Stimulated activated CD4-positive, alpha-beta T cell treated with anti-CD3 and anti-CD28 coated beads, Interleukin-15, amount 100 ng/mL, for 48 hours (primary cell): ENCODE measurements at regions not wholly inside any gene's neighbourhood (a gene's known extent, or its start where the extent isn't known, plus 50 kb on each side); places are given as distances from the start of the nearest gene placed in this dataset.
"Not testable (repeated sequence)": the region's sequence is repeated elsewhere in the genome, so short reads cannot be mapped to it uniquely, and the experiment has no call there.

Experiments
- DNase-seq, 2 donors: peaks; one replicate each; pipeline ENCODE4 v3.0.0-alpha.2; 2020; ENCODE audit warnings: low read depth in 2 of 2

DNA sequence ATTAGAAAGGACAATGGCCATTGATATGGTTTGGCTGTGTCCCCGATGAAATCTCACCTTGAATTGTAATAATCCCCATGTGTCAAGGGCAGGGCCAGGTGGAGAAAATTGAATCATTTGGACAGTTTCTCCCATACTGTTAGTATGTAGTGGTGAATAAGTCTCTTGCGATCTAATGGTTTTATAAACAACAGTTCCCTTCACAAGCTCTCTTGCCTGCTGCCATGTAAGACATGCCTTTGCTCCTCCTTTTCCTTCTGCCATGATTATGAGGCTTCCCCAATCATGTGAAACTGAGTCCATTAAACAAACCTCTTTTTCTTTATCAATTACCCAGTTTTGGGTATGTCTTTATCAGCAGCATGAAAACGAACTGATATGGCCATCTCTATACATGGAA lies 302.7 kb downstream of the SFMBT2 start:
- no peak for DNase-seq

DNA sequence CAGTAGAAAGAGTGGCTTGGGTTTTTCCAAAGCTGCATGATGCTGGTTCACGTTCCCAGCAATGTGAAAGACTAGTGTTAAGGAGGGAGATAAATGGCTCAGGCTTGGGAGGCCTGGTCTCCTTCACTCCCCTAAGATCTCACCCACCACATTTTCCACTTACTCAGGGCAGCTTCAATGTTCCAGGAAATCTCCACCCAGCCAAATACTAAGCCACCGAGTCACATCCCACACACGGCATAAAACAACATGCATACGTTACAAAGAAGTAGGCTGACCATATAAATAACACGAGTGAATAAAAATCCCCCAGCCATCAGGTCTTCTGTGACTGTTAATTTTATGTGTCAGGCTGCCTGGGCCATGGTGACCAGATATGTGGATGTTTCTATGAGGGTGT lies 303.5 kb downstream of the SFMBT2 start:
- peak in 1 of 2 donors; percentile 3 for DNase-seq

DNA sequence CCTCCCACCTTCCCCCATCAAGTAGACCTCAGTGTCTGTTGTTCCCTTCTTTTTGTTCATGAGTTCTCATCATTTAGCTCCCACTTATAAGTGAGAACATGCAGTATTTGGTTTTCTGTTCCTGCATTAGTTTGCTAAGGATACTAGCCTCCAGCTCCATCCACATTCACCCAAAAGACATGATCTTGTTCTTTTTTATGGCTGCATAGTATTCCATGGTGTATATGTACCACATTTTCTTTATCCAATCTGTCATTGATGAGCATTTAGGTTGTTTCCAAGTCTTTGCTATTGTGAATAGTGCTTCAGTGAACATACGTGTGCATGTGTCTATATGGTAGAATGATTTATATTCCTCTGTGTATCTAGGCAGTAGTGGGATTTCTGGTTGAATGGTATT lies 306.5 kb downstream of the SFMBT2 start:
- DNase-seq, result not testable (repeated sequence)

DNA sequence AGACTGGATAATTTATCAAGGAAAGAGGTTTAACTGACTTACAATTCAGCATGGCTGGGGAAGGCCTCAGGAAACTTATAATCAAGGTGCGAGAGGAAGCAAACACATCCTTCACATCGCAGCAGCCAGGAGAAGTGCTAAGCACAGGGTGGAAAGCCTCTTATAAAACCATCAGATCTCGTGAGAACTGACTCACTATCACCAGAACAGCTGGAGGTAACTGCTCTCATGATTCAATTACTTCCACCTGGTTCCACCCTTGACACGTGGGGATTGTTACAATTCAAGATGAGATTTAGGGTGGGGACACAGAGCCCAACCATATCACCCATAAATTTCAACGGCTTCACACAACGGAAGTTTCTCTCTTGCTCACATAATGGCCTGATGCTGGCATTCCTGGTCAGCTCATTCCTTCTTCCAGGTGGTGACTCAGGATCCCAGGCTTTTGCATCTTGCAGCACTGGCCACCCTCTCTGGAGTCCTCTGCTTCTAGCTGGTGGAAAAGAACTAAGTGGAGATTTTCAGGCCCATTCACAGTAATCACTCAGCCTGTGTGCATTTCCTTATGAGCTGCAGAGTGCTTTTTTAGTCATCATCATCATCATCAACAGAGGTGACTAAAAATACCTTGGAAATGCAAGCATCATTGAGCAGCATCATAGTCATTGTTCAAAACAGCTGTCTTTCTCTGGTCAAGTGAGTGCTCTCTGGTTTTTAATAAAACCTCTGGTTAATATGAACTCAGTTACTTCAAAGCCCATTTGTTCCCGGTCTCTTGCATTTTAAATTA lies 308.1 kb downstream of the SFMBT2 start:
- DNase-seq, result no peak

DNA sequence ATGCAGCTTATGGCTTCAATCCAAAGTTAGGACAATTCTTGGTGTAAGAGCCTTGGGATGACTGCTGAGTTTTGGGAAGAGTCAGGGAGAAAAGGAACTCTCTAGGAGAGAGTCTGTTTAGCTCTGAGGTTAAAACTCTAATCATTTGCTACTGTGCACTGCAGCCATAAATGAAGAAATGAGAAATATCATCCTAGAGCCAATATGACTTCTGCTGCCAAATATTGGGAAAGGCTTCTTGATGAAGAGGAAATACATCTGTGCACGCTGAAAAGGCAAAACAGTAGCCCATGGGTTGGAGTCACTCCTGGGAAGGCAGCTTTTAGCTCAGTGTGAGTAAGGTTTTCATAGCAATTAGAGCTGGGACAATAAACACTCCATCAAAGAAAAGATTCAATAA lies 308.8 kb downstream of the SFMBT2 start:
- DNase-seq, result no peak

DNA sequence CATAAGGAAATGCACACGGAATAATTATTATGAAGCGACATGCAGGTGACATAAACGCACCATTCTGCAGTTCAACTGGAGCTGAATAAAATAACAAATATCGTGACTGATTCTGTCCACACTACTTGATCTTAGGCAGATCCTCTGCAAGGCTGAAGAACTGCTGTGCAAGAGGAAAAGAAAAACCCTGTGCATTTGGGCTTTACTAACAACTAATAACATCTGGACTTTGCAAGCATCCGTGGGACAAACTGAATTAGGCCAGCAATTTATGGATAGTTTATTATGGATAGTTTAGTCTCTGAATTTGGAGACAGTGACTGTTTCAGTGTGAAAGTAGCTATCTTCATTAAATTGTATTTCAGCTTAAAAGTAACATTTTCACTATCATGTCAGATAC lies 309.4 kb downstream of the SFMBT2 start:
- no peak for DNase-seq

DNA sequence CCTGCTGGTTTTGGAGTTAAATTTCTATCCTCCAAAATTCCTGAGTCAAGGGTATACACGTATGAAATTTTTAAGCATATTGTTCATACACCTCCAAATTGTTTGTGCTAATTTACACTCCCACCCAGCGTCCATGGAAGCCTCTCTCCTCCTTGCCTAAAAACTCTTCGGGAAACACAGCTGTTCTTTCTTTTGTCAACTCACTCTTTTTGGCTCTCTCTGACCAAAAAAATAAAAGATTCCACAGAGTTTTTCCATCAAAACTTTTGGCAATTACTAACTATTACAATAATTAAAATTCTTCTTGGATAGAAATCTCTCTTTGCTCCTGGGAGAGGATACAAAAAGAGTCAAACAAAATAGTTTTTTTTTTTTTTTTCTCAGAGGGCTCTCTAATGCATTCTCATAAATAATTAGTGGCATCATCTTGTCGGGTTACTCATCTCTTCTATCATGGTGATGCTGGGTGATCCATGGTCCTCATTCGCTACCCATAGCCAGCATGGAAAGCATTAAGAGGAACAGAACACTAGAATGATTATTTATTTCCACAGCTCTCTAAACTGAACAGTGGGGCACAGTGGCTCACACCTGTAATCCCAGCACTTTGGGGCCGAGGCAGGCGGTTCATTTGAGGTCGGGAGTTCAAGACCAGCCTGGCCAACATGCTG lies 310.7 kb downstream of the SFMBT2 start:
- no peak for DNase-seq

DNA sequence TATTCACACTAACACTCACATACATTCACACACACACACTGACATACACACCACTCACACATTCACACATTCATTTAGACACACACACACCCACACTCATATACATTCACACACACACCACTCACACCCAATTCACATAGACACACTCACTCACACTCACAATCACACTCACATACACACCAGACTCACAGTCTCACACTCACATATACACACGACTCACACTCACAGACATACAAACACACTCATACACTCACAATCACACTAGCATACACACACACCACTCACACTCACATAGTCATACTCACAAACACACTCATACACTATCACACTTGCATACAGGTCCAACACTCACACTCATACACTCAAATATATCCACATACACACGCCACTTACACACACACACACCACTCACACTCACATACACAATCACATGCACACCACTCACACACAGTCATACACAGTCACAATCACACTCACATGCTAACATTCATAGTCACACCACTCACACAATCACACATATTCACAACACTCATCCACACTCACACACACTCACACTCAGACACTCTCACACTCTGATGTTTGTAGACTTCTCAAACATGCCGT lies 312.6 kb downstream of the SFMBT2 start:
- DNase-seq, result no peak

DNA sequence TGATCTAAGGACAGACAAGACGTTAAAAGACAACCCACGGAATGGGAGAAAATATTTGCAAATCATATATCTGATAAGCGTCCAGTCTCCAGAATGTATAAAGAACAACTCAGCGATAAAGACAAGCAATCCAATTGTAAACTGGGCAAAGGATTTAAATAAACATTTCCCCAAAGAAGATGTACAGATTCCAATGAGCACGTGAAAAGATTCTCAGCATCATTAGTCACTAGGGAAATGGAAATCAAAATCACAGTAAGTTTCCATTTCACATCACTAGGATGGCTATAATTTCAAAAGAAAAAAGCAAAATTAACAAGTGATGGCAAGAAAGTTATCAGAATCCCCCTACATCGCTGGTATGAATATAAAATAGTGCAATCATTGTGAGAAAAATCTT lies 316.1 kb downstream of the SFMBT2 start:
- no peak for DNase-seq

DNA sequence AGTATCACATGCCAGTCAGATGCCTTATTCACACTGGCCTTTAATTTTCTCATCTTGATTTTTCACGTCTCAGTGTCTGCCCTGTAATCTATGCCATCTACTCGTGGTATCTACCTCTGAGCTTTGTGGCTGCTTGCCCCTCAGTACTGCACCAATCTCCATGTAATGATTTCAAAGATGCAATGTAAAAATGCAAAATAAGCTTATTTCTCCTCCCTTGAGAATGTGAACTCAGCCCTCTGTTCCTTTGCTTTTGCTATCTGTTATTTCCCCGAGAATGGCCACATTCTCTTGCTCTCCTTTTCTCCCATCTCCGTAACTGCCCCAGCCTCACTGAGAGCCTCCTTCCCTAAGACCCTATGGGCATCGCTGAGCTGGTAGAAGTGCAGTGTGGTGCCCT lies 317.5 kb downstream of the SFMBT2 start:
- DNase-seq, result no peak

DNA sequence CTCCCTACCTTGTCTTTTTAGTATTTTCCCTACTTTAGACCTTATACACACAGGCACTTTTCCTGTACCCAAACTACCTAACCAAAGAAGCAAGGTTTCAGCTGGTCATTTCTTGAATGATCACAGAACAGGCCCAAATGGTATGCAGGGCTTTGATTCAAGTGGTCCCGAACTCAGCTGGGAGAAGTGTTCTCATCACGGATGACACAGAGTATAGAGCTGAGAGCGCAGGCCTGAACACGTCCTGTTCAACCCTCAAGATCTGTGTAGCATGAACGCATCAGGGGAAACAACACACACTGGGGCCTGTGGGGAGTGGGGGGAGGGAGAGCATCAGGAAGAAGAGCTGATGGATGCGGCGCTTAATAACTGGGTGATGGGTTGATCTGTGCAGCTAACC lies 318.2 kb downstream of the SFMBT2 start:
- no peak for DNase-seq

DNA sequence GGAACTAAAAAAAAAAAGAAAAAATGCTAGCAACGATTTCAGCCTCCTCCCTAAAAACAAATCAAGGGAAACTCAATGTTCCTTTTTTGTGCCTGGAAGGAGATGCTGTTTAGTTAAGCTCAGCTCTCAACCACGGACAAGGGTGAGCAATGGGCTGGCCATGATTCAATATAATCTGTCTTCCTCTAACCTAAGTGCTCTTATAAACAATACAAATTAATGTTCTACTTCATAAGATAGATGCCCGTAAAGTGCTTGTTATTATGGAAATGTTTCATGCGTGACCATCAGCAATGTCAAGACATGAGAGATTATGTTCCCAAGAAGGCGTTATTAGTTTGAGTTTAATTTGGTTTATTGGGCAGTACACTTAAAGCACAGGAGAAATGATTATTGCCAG lies 320.3 kb downstream of the SFMBT2 start:
- DNase-seq, result no peak

DNA sequence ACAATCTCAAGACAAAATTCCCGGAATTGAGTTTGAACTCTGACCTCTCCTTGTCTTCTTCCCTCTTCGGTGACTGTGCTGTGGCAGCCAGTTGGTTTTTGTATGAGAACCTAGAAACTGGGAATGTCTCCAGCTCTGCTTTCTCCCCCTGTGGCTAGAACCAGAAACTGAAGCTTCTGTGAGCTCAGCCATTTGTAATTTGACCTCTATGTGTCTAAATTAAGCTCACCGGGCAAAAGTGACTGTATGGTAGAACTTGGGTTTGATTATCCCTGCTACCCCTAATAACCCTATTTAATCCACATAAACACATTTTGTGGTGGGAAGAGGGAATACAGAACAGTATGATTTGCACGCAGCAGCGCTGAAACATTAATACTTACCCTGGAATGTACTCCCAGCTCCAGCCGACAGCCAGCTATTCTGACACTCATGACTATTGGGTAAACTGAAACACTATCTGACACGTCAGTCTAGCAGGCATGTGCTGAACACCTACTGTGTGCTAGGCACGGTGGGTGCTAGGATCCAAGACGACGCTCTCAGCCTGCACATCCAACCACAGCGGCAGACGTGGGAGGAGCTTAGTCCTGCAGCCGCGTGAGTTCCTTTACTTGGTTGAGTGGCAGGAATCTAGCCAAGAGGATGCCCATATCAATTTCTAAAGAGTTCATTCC lies 324.8 kb downstream of the SFMBT2 start:
- DNase-seq, result no peak

DNA sequence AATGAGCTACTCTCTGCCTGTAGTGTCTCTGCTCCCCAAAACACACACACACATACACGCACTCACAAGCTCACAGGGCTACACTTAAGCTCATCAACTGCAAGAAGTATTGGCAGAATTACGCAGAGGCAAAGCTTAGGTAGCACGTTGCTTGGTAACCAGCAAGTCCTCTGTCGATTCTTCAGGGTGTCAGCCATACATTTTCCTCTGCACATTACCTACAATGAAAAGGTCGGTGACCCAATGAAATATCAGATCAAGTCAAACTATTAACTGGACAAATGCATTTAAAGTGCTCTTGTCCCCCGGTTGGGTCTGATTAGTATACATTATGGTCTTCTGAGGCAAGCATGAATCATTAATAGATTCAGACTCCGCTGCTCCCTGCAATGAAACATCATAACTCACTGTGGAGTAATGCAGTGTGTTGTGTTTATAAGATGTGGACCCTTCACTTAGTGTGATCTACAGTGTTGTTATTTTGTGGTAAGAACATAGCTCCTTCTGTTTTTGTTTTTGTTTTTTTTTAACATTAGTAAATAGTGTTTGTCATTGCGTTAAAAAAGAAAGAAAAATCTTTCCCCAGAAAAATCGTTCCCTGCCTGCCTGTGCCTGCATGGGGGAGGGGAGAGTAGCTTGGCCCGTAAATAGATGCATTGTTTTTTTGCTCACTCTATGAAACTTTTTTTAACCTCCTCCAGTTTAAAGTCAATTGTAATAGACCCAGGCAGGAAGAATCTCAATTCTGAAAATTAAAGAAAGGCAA lies 325.5 kb downstream of the SFMBT2 start:
- DNase-seq, result no peak

DNA sequence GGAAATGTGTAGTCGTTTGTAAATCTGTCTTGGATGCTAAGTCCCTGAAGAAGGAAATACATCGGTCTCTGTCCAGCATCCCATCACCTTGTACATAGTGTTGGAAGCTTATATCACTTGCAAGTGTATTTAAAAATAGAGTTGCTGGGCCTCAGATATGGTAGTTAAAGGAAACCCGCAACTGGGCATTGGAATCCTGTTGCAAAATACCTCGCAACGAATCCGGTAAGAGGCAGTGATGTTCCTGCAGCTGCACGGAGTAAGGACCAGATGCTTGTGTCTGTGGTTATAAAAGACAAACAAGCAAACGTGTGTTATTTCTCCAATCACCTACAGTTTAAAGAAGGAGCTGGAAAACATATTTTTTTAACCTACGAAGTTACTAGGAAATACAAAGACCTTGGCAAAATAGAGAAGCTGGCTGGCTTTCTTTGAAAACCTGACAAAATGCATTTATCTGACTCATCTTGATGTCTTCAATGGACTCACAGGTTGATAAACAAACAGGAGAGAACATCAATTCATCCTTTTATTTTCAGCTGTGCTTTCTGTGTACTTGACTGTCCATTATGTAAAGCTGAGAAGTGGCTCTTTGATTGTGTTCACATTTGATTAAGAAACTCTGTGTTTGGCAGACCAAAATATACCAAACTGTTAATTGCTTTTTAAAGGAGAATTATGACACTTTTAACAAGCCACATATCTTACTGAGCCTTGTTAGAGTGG lies 326.4 kb downstream of the SFMBT2 start:
- no peak for DNase-seq

DNA sequence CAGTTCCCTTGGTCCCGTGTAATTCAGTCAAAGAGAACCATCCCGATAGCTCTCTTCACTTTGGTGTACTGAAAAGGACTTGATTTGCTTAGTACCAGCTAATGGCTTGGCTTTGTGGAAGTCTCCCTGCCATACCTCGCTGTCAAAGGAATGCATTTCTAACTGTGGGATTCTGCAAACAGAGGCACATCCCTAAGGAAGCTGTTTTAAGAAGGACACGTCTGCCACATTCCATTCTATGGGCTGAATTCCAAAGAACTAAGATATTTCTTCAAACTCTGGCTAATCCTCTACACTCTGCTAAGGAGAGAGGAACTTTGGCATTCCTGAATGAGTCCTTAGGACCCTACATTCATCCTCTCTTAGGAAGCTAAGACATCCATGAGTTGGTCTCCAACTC lies 327.9 kb downstream of the SFMBT2 start:
- DNase-seq, result no peak

DNA sequence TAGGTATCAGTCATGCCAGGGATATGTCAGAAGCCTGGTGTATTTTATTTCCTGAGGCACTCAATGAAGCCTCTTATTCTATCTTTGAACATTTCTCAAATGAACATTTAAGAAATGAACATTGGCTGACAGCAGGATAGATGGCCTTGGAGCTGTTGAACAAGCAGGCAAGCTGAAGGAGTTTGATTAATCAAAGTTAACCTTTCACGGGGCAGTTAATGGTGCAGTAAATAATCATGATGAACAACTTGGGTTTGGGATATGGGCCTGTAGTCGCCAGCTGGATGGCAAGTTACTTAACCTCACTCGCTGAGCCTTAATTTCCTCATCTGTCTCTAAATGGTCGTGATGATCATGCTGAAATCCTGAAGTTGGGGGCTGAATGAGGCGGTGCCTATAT lies 333.0 kb downstream of the SFMBT2 start:
- no peak for DNase-seq

DNA sequence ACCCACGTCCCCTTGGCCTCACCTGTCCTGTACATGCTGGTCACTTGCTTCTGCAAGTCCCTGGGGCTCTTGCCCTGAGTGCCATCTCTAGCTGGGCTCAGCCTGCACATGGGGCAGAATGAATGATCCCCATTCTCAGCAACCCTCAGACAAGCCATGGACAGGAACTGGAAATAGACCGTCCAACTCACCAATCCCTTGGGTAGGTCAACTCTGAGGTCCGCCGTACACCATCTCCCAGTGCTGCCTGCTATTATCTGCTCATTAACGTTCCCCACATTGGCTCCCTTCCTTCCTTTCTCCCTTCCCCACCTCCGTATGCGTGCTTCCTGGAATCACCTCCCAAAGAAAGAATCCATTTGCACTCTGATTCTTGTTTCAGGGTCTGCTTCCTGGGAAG lies 335.0 kb downstream of the SFMBT2 start:
- DNase-seq, result no peak

DNA sequence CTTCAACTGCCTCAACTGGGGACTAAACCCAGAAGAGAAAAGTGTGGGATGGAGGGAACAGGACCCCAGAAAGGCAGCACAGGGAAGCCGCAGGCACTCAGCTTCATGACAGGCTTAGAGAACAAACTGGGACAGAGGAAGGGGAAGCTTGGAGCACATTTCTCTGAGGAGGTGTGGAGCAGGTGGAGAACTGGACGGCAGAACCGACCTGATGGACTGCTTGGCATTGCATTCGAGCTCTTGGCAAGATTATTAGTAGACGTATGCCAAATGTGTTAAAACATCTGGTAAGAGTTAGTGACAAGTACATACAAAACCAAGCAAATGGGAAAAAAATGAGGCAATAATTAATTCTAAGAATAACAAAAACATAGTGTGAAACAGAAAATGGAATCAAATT lies 335.7 kb downstream of the SFMBT2 start:
- DNase-seq, result no peak

DNA sequence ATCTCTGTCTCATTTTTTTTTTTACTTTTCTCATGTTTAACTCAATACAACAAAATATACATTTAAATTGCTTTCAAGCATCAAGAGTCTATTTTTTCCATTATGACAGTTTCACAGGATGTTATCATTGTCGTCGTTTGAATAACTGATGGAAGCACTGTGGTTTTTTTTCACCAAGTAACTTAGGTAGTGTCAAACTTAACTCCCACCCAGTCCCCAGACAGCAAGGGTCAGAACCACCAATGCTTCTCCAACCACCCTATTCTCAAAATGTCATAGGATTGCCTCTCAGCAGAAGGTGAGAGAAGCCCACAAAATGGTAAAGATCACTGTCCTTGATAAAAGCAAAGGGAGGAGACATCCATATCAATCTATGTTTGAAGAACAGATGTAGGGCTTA lies 339.4 kb downstream of the SFMBT2 start:
- no peak for DNase-seq

DNA sequence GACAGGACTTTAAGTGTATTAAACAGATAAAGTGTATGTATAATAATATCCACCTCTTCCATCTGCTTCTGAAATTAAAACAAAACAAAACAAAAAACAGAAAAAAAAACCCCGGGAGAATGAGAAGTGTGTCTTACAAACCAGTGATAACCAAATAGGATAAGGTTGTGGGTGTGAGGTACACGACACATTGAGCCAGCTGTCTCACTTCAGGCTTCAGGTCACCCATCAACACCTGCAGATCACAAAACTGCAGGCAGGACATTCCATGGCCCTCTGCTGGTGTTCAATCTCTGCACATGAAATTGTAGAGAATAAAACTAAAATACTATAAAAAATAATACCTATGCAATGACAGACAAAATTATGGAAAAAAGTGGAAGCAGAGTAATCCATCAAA lies 339.9 kb downstream of the SFMBT2 start:
- DNase-seq, result no peak
